ENCODE measurements at regions not wholly inside any gene's neighbourhood (a gene's known extent, or its start where the extent isn't known, plus 50 kb on each side); places are given as distances from the start of the nearest gene placed in this dataset.

GRCh38 chr4:182169572-182169971 is 73.6 kb upstream of the TENM3 start:
- H3K9me1 ChIP-seq (ENCODE audit: insufficient read depth, low read length): no peaks in the 10 kb centered on the region
- H2BK5ac ChIP-seq (ENCODE audit: low read depth, low read length, poor library complexity, severe bottlenecking): no peak overlapping the region
- H3K36me3 ChIP-seq (ENCODE audit: control insufficient read depth, insufficient read depth, low read length): no peaks in the 10 kb centered on the region
- H2BK120ac ChIP-seq (ENCODE audit: low read depth, low read length): no peak overlapping the region
- no peak overlapping the region for H4K5ac ChIP-seq (ENCODE audit: low read depth, low read length)
- no peak for TF ChIP-seq RFX5 (IDR thresholded peaks at IDR 0.05; ENCODE audit: low read depth, low read length)
- TF ChIP-seq RCOR1 (IDR thresholded peaks at IDR 0.05; ENCODE audit: insufficient replicate concordance, low read length): no peak
- no peak for TF ChIP-seq RAD21 (IDR thresholded peaks at IDR 0.05; ENCODE audit: low read length)
- TF ChIP-seq CEBPB (IDR thresholded peaks at IDR 0.05; ENCODE audit: low read depth, low read length): no peak
- no peak for TF ChIP-seq CHD1 (IDR thresholded peaks at IDR 0.05; ENCODE audit: low read depth, low read length)
- TF ChIP-seq MAFK (IDR thresholded peaks at IDR 0.05; ENCODE audit: low read depth, low read length): no peak
- no peak for TF ChIP-seq USF2 (IDR thresholded peaks at IDR 0.05; ENCODE audit: low read depth, low read length)
- no peak for TF ChIP-seq BHLHE40 (IDR thresholded peaks at IDR 0.05; ENCODE audit: low read depth, low read length)
- no peak for TF ChIP-seq ELK1 (IDR thresholded peaks at IDR 0.05; ENCODE audit: borderline replicate concordance, low read depth, low read length)
- TF ChIP-seq POLR2A (IDR thresholded peaks at IDR 0.05; ENCODE audit: low read depth, low read length): no peak
- no peak for TF ChIP-seq NFE2L2 (IDR thresholded peaks at IDR 0.05; ENCODE audit: low read depth, low read length)
- no peak for TF ChIP-seq MAZ (IDR thresholded peaks at IDR 0.05; ENCODE audit: borderline replicate concordance, low read depth, low read length)
- no peaks in the 10 kb centered on the region for H3K27me3 ChIP-seq (ENCODE audit: control insufficient read depth, insufficient read depth, low read length)
- WGBS, 2 experiments (ENCODE audit: extremely low coverage in 2 of 2, insufficient read length in 1 of 2): 63% methylated on average over 2 of the region's 5 CpGs; no CpG with 5 or more reads in 1 of the 2 experiments
- DNase-seq (no peak), ATAC-seq (ENCODE audit: low read depth) (no peak; the same call in 1 of the 2 replicates)
- no peak overlapping the region for H2BK15ac ChIP-seq (ENCODE audit: low read depth, low read length)
- H4K8ac ChIP-seq (ENCODE audit: low read depth in 2 of 2, low read length in 2 of 2): no peak overlapping the region
- no peak overlapping the region for H3K9ac ChIP-seq (ENCODE audit: low read depth, low read length)
- no TSS peak for BruUV-seq (replicated peaks)
- ChIA-PET POLR2A (ENCODE audit: unreplicated experiment) (no interaction called here), CTCF (interaction anchor here (1.3 kb wide), 1 partner anchor 19 kb away, joined by 4 read pairs; no protein-coding TSS in a partner anchor)
- no peaks in the 10 kb centered on the region; a peak in 1 of 4 replicates for H3K79me1 ChIP-seq (ENCODE audit: low read depth in 1 of 2, low read length in 2 of 2)
- in situ Hi-C loops (cut with MboI; ENCODE audit: low sequenced_read_pairs): no loop called here
- no peaks in the 10 kb centered on the region; the same call in 1 of the 2 replicates for H3K4me1 ChIP-seq (ENCODE audit: control insufficient read depth, insufficient read depth, low read length)
- H2AK5ac ChIP-seq (ENCODE audit: low read depth, low read length): no peak overlapping the region
- no peak overlapping the region for H3K18ac ChIP-seq (ENCODE audit: low read depth, low read length)
- H2AK9ac ChIP-seq (replicated peaks; ENCODE audit: low read depth, low read length, poor library complexity): no peak overlapping the region
- H3K27ac ChIP-seq (ENCODE audit: insufficient read depth, low read length): no peak overlapping the region
- H2AFZ ChIP-seq (replicated peaks; ENCODE audit: low read length, poor library complexity): no peak overlapping the region
- no peak overlapping the region for H3K23ac ChIP-seq (ENCODE audit: low read depth, low read length)
- H3K4me3 ChIP-seq (ENCODE audit: insufficient read depth, low read depth, low read length): no peak overlapping the region
- H2BK20ac ChIP-seq (ENCODE audit: low read depth, low read length): no peak overlapping the region
- no peak overlapping the region for H3K56ac ChIP-seq (ENCODE audit: extremely low read depth, insufficient read depth, low read length)
- intact Hi-C loops (cut with micrococcal nuclease): no loop called here
- H4K91ac ChIP-seq (ENCODE audit: insufficient read depth, low read depth, low read length): no peak overlapping the region
- no peaks in the 10 kb centered on the region for H4K20me1 ChIP-seq (ENCODE audit: insufficient read depth, low read length)
- H3K4me2 ChIP-seq (ENCODE audit: low read depth, low read length): no peak overlapping the region
- no peaks in the 10 kb centered on the region for H3K9me3 ChIP-seq (ENCODE audit: control insufficient read depth, insufficient read depth, low read length)
- dilution Hi-C loops (cut with HindIII; ENCODE audit: low sequenced_read_pairs, unreplicated experiment): no loop called here
- H3K14ac ChIP-seq (replicated peaks; ENCODE audit: low read depth, low read length): no peak overlapping the region
- H3K4ac ChIP-seq (ENCODE audit: low read depth, low read length): no peak overlapping the region

Data from IMR-90 (cell line).